NCI-H1092 (cell line): ENCODE measurements at regions not wholly inside any gene's neighbourhood (a gene's known extent, or its start where the extent isn't known, plus 50 kb on each side); places are given as distances from the start of the nearest gene placed in this dataset.
"Not testable (repeated sequence)": the region's sequence is repeated elsewhere in the genome, so short reads cannot be mapped to it uniquely, and the experiment has no call there.

Experiments used
- DNase-seq: peaks from one replicate; lab custom pipeline; 2025; lab: John Stamatoyannopoulos, UW

DNA sequence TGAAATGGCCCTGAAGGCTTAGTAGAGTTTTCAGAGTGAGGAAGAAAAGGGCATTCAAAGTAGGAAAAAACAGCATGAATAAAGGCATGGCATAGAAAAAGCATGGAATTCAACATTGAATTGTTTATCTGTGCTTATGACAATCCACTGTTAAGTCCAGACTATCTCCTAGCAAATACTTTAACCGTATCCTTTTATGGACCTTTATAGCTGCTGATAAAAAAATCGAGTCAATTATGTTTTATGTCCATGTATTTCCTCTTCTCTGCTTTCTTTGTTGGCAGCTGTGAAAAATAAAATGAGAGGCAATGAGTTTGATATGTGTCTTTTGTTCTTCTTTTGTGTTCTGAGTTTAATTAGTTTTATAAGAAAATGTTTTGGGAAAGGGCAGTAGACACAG lies 70.4 kb downstream of the TDRD15 start:
- no peak for DNase-seq

- no peak for DNase-seq
Measured at GRCh38 chr2:21194858-21195271, 71.1 kb downstream of the TDRD15 start.

- DNase-seq: no peak
Measured at GRCh38 chr2:21195326-21195725, 71.6 kb downstream of the TDRD15 start.

DNA sequence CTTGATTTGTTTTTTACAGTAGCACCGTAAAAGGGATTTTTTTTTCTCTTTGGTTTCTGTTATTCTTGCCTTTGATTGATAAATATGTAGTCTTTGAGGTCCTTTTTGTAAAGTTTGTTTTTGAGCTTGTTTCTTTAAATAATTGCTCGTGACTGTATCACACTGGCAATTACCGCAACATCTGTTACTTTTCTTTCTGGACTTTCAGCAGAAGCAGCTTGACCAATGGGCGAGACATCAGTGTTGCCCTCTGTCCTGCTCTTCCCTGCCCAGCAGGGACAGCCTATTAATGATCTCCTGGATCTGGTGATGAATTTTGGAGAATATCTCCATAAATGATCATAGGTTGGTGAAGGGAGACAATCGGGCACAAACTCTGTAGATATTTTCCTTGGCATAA lies 74.9 kb downstream of the TDRD15 start:
- DNase-seq: no peak

DNA sequence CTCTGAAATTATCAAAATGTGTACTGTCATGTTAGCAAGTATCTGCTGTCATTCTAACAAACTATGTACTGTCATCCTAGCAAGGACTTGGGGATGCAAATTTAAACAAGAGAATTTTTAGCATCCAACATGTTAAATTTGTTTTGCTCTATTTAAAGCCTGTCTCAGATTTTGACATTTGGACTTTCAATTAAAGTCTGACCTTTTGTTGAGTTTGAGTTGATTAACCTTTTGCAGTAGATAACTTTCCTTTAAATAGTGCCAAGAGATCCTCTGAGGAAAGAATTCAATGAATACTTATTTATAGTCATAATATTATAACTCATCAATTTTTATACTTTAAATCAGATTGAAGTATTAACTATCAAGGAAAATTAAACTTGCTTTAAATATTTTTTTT lies 80.2 kb downstream of the TDRD15 start:
- DNase-seq: no peak

- not testable (repeated sequence) for DNase-seq
Measured at GRCh38 chr2:21214085-21214484, 90.3 kb downstream of the TDRD15 start.

DNA sequence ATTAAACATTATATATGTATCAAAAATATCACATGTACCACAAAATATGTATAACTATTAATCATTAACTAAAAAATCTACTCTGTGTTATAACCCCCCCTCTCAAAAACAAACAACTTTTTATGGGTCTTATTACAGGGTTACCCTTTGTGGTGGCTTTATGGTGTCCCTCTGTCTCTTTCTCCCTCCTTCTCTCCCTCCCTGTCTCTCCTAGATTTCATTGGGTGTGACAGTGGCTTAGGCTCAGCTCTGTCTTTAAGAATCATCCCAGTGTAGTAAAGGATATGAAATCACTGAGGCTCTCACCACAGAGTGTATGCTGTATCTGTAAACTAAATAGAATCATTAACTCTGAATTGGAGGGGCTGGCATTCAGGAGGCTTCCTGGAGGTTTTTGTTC lies 93.7 kb downstream of the TDRD15 start:
- no peak for DNase-seq

- no peak for DNase-seq
Measured at GRCh38 chr2:21220930-21221329, 97.2 kb downstream of the TDRD15 start.

- DNase-seq: no peak
Measured at GRCh38 chr2:21223618-21224017, 99.8 kb downstream of the TDRD15 start.

- no peak for DNase-seq
Measured at GRCh38 chr2:21228041-21228895, 104.5 kb downstream of the TDRD15 start.

- DNase-seq: no peak
Measured at GRCh38 chr2:21229302-21229701, 105.5 kb downstream of the TDRD15 start.

- no peak for DNase-seq
Measured at GRCh38 chr2:21230140-21230539, 106.4 kb downstream of the TDRD15 start.

DNA sequence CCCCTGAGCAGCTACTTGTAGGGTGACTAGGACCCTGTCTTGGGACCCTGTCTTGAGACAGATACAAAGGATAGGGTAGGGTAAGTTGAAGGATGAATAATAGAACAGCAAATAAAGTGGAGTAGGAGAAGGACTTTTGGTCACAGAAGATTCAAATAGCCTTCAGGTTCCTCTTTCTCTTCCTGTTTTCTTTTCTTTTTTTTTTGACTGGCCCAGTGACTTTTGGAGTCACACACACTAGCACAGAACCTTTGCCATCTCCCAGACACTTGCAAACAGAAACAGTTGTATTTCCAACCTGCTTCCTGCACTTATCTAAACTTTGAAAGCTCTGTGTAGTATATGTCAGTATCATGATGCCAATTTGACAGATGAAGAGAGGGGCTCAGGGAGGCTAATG lies 108.2 kb downstream of the TDRD15 start:
- no peak for DNase-seq

- DNase-seq: no peak
Measured at GRCh38 chr2:21233194-21233593, 109.4 kb downstream of the TDRD15 start.

DNA sequence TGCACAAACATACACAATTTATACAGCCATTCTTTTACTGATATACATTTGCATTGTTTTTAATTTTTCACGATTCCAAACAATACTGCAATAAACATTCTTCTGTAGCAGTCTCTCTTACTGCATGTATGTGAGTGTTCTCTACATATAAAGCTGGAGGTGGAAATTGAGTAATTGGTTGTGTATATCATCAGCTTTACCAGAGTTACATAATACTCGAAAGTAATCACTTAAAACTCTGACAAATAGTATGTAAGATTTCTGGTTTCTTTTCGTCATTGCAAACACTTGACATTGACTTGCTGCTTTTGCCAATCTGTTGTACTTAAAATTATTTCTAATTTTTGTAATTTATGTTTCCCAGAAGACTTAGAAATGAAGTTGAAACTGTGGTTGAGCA lies 110.2 kb downstream of the TDRD15 start:
- no peak for DNase-seq

DNA sequence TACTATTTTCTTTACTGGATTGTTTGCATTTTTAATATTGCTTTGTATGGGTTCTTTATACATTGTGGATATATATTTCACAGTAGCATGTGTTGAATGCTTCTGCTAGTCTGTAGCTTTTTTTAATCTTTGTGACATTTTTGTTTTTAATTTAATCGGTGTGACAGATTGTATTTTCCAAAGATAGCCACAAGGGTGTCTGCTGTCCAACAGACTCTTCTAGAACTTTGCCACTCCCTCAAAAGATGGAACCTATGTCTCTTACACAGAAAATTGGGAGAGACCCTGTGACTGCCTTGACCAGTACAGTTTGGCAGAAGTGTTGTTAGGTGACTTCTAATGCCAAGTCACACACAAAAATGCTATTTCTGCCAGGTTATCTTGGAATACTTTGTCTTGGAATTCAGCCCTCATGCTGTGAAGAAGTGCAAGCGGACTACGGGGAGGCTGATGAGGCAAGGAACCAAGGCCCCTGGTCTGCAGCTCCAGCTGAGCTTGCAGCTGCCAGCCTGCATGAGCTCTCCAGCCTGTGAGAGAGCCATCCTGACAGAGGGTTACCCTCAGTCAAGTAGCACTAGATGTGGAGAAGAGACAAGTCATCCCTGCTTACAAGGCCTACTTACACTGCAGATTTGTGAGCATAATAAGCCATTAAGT lies 110.8 kb downstream of the TDRD15 start:
- no peak for DNase-seq

DNA sequence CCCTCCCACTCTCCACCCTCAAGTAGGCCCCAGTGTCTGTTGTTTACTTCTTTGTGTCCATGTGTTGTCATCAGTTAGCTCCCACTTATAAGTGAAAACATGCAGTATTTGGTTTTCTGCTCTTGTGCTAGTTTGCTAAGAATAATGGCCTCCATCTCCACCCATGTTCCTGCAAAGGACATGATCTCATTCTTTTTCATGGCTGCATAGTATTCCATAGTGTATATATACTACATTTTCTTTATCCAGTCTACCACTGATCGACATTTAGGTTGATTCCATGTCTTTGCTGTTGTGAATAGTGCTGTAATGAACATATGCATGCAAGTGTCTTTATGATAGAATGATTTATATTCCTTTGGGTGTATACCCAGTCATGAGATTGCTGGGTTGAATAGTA lies 116.0 kb downstream of the TDRD15 start:
- DNase-seq: not testable (repeated sequence)

GRCh38 chr2:21244161-21244560 lies 120.4 kb downstream of the TDRD15 start:
- DNase-seq: no peak

DNA sequence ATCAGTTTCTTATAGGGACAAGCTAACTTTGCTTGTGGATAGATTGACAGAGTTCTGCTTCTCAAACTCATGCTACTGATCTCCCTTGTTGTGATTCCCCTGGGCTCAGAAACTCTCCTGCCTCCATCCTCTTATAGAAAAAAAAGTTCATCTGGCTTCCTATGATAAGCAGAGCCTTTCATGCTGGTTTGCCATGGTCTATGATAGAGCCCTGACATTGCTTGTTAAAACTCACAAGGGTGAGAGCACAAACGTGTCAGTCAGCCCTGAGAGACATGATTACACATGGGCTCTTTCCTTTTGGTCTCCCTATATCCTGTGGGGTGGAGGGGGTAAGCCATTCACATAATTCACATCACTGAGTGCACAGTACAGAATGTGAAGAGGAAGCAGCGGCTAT lies 121.8 kb downstream of the TDRD15 start:
- no peak for DNase-seq

DNA sequence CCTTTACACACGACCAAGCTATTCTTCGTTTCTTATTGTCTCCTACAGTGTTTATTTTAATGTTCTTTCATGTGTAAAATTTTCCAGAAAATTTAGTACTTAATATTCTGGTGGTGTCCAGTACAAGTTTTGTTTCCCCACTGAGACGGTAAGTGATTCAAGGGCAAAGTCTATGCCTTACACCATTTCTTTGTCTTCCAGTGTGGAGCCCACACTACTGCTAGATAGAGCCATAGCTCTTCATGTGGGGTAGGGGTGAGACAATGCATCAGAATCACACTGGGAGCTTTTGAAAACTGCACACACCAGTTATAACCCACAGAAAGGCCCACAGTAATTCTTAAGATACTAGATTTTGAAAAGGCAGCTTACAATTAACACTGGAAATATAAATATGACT lies 125.6 kb downstream of the TDRD15 start:
- DNase-seq: no peak

DNA sequence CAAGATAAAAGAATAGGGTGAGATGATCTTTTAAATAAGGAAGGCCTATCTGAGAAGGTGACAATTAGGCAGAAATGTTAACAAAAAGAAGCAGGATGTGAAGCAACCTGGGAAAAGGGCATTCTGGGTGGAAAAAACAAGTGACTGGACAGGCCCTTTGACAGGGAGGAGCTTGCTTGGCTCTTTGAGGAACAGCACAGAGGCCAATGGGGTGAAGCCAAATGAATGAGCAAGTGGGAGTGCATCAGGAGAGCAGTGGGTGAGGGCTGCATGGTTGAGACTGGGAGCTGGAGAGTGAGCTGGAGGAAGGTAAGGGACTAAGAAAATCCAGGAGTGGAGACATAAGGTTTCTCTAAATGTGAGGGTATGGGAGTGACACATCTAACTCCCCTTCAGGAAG lies 126.9 kb downstream of the TDRD15 start:
- DNase-seq: no peak

DNA sequence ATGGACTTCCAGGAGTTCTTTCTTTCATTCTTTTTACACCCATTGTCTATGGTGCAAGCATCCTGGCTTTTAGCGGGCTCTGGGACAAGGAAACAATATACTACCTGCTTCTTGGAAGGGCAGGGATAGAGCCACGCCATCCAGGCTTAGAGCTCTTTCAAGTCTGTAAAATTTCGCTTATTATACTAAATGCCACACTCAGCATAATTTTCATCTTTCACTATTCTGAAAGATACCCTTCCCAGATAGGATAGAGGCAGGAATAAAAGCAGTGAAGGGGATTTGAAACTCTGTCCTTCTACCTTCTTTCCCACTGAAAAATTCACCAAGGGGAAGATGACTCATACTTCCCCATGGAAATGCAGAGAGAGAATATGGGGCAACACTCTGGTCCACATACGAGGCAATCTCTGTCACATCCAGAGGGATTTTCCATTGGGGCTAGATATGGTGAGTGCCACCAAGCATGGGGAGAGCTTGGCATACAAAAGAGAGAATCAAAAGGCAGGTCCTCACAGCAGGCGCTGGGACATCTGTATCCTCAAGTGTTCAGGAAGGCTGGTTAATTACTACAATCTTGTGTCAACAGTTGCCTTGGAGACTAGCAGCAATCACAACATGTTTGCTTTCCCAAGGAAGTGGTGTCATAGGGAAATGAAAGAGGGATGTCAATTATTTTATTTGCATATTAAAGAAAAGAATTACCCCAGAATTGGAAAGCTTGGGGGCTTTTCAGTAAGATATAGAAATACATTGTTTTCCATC lies 127.6 kb downstream of the TDRD15 start:
- DNase-seq: peak; percentile 3
